ENCODE measurements at regions not wholly inside any gene's neighbourhood (a gene's known extent, or its start where the extent isn't known, plus 50 kb on each side); places are given as distances from the start of the nearest gene placed in this dataset.

DNA sequence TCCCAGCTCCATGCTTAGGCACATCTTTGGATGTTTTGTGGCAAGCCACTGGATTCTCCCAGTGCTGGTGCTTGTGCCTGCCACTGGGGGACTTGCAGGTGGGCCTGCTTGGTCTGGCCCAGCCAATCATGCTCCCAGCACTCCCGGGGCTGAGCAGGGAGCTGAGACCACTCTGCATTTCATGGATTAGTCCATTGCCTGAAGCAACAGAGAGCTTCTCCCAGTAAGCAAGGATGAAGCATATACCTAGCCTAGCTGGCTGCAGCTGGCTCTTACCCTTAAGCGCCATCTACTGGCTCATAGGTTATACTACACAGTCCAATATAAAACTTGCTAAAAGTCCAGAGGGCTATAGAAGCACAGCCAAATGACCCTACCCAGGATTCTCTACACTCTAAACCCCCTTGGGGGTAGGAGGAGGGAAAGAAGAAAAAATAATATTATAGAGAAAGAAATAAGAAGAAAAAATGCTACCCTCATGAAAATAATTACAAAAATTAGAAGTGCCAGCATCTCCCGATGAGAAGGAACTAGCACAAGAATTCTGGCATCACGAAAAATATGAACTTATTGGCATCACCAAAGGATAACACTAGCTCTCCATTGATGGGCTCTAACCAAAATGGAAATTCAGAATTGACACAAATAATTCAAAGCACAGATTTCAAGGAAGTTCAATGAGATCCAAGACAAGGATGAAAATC, 275.3 kb downstream of the C11orf87 start:
- peak; percentile 77 for TF ChIP-seq CTCF (IDR thresholded peaks at IDR 0.05)
- TF ChIP-seq EZH2 (IDR thresholded peaks at IDR 0.05) = no peak
